Kidney epithelial cell (primary cell): ENCODE measurements at regions not wholly inside any gene's neighbourhood (a gene's known extent, or its start where the extent isn't known, plus 50 kb on each side); places are given as distances from the start of the nearest gene placed in this dataset.

ENCODE experiments used
- DNase-seq: peaks from one replicate; pipeline ENCODE4 v3.0.0-alpha.2; 2010; ENCODE audit warnings: low read depth
- H3K27me3 ChIP-seq: 2 replicates; pipeline ENCODE4 v1.6.0; 2011; ENCODE audit warnings: low read length; ENCODE audit not compliant: control insufficient read depth, insufficient read depth
- H3K36me3 ChIP-seq: 2 replicates; pipeline ENCODE4 v1.5.1; 2011; ENCODE audit warnings: low read length; ENCODE audit not compliant: control insufficient read depth, insufficient read depth
- H3K4me3 ChIP-seq: 2 replicates; pipeline ENCODE4 v1.5.1; 2011; ENCODE audit warnings: low read depth, mild to moderate bottlenecking, control low read depth, low read length
- TF ChIP-seq, protein P1 (sequence below): IDR thresholded peaks from 2 replicates; pipeline ENCODE4 v1.5.1; 2011; ENCODE audit warnings: mild to moderate bottlenecking, moderate library complexity, low read length, control low read depth, inconsistent platforms; ENCODE audit not compliant: insufficient read depth, poor library complexity, severe bottlenecking

DNA sequence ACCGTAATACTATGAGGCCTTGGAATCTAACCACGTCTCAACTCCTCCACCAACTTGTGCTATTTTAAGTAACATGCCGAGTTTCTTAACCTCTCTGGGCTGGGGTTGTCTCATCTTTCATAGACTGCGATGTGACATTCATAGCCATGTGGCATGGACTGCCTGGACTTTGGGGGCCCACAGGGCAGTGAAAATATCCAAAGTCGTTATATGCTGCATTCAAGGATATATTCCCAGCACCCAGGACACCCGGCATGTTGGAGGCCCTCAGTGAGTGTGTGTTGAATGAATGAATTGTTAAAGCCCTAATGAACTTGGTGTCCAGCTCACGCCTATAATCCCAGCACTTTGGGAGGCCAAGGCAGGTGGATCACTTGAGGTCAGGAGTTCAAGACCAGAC, 203.1 kb downstream of the CBLN1 start:
- H3K4me3 ChIP-seq: no peak overlapping the region
- DNase-seq: no peak
- H3K27me3 ChIP-seq: no peaks in the 10 kb centered on the region
- H3K36me3 ChIP-seq: no peaks in the 10 kb centered on the region
- TF ChIP-seq, protein P1, sequence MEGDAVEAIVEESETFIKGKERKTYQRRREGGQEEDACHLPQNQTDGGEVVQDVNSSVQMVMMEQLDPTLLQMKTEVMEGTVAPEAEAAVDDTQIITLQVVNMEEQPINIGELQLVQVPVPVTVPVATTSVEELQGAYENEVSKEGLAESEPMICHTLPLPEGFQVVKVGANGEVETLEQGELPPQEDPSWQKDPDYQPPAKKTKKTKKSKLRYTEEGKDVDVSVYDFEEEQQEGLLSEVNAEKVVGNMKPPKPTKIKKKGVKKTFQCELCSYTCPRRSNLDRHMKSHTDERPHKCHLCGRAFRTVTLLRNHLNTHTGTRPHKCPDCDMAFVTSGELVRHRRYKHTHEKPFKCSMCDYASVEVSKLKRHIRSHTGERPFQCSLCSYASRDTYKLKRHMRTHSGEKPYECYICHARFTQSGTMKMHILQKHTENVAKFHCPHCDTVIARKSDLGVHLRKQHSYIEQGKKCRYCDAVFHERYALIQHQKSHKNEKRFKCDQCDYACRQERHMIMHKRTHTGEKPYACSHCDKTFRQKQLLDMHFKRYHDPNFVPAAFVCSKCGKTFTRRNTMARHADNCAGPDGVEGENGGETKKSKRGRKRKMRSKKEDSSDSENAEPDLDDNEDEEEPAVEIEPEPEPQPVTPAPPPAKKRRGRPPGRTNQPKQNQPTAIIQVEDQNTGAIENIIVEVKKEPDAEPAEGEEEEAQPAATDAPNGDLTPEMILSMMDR: no peak

DNA sequence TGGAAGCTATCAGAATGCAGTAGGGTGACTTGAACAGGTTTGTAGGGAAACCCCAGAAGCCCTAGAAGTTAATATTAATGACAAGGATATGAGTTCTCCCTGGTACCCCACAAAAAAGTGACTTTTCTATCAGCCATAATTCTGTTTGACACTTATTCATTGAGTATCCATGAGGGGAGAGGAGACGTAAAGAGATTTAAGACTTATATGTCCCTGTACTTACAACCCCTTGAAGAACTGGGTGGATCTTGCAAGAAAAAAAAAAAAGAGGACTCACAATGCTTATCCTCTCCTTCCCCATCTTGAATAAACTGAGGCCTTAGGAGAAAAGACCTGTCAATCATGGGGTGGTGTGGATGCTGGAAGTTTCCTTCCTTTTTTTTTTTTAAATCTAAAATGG, 203.5 kb downstream of the CBLN1 start:
- Histone ChIP-seq H3K27me3 (no peaks in the 10 kb centered on the region), H3K36me3 (no peaks in the 10 kb centered on the region), H3K4me3 (no peak overlapping the region)
- TF ChIP-seq, protein P1: no peak
- no peak for DNase-seq

DNA sequence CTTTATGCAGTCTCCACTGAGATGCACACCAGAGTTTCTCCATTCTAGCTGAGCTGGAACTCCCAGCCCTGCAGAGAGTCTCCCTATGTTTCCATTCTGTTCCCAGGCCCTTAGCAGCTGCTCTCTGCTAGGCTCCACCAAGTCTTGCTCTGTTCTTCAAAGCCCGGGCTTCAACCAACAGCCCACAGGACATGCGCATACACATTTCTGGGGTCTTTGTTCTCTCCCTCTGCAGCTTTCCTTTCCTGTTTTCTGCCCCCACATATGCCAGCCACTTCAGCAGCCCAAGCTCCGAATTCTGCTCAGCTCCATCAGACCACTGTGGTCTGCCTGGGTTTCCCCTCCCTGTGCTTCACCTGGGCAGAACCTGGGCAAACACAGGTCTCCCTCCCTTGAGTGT, 205.9 kb downstream of the CBLN1 start:
- DNase-seq: no peak
- TF ChIP-seq, protein P1: no peak
- H3K4me3 ChIP-seq: no peak overlapping the region
- no peaks in the 10 kb centered on the region for H3K27me3 ChIP-seq
- no peaks in the 10 kb centered on the region for H3K36me3 ChIP-seq

- Histone ChIP-seq H3K4me3 (no peak overlapping the region), H3K36me3 (no peaks in the 10 kb centered on the region), H3K27me3 (no peaks in the 10 kb centered on the region)
- TF ChIP-seq, protein P1: no peak
- no peak for DNase-seq
Observed at GRCh38 chr16:49068224-49068623, 213.4 kb downstream of the CBLN1 start.

DNA sequence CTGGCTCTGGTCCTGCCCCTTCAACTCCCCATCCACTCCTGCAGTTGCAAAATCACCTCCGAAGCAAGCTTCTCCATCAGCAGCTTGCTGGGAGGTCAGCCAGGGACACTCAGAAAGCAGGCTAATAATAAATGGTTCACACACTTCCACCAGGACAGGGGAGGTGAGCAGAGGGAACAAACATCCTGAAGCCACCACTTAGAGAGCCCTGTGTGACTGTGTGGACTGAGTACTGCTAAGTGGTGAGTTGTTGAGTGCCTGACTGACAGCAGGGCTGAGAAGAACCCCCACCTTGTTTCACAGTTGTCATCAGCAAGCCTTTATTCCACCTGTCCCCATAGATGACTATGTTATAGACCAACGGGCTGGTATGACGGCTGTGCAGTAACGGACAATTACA, 213.9 kb downstream of the CBLN1 start:
- H3K4me3 ChIP-seq: no peak overlapping the region
- H3K27me3 ChIP-seq: no peaks in the 10 kb centered on the region
- no peaks in the 10 kb centered on the region for H3K36me3 ChIP-seq
- TF ChIP-seq, protein P1: no peak
- DNase-seq: no peak

DNA sequence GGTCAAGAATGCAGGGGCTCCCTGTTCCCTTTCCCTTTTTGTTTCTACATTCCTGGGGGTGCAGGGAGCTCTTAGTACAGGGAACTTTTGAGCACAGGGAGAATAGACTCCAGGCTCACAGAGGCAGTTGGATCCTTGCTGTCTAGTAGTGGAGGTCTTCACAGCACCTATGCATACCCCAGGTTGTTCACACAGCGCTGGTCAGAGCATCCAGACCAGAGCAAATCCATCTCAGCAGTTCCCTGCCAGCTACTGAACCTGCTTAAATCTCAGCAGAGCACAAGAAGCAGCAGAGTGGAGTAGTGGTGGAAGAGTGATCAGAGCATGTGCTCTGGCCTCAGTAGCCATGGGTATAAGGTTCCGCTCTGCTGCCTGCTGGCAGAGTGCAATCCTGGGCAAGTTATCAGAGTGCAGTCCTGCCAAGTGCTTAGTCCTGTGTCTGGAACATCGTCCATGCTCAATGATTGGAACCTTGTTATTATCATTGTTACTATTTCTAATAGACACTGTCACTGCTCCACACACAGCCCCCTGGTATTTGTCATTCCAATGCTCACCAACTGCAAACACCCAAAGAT, 220.4 kb downstream of the CBLN1 start:
- TF ChIP-seq, protein P1: no peak
- Histone ChIP-seq H3K4me3 (no peak overlapping the region), H3K36me3 (no peaks in the 10 kb centered on the region), H3K27me3 (no peaks in the 10 kb centered on the region)
- DNase-seq: no peak
